ENCODE measurements at regions not wholly inside any gene's neighbourhood (a gene's known extent, or its start where the extent isn't known, plus 50 kb on each side); places are given as distances from the start of the nearest gene placed in this dataset.

GRCh38 chr20:6533761-6534479 is 233.6 kb upstream of the BMP2 start:
- H3K36me3 Mint-ChIP-seq (ENCODE audit: low read depth): no peaks in the 10 kb centered on the region
- no peak overlapping the region for H3K27ac Mint-ChIP-seq
- H3K27me3 Mint-ChIP-seq: no peaks in the 10 kb centered on the region
- peaks cover 8% of the 10 kb centered on the region for H3K9me3 Mint-ChIP-seq
- no peak overlapping the region for H3K4me3 Mint-ChIP-seq
- no peaks in the 10 kb centered on the region for H3K4me1 Mint-ChIP-seq (ENCODE audit: low read depth)

- peaks cover 8% of the 10 kb centered on the region for H3K9me3 Mint-ChIP-seq
- H3K36me3 Mint-ChIP-seq (ENCODE audit: low read depth): no peaks in the 10 kb centered on the region
- H3K4me1 Mint-ChIP-seq (ENCODE audit: low read depth): no peaks in the 10 kb centered on the region
- no peaks in the 10 kb centered on the region for H3K27me3 Mint-ChIP-seq
- no peak overlapping the region for H3K4me3 Mint-ChIP-seq
- H3K27ac Mint-ChIP-seq: no peak overlapping the region
Observed at GRCh38 chr20:6533351-6533750, 234.1 kb upstream of the BMP2 start.

- peaks cover 4% of the 10 kb centered on the region for H3K9me3 Mint-ChIP-seq
- no peak overlapping the region for H3K27ac Mint-ChIP-seq
- H3K4me1 Mint-ChIP-seq (ENCODE audit: low read depth): no peaks in the 10 kb centered on the region
- H3K27me3 Mint-ChIP-seq: no peaks in the 10 kb centered on the region
- H3K36me3 Mint-ChIP-seq (ENCODE audit: low read depth): no peaks in the 10 kb centered on the region
- no peak overlapping the region for H3K4me3 Mint-ChIP-seq
Observed at GRCh38 chr20:6530779-6531315, 236.6 kb upstream of the BMP2 start.

- Mint-ChIP-seq H3K4me3 (no peak overlapping the region), H3K9me3 (peaks cover 8% of the 10 kb centered on the region), H3K27me3 (no peaks in the 10 kb centered on the region), H3K27ac (no peak overlapping the region), H3K4me1 (ENCODE audit: low read depth) (no peaks in the 10 kb centered on the region), H3K36me3 (ENCODE audit: low read depth) (no peaks in the 10 kb centered on the region)
Observed at GRCh38 chr20:6530254-6530653, 237.2 kb upstream of the BMP2 start.

- H3K4me3 Mint-ChIP-seq: no peak overlapping the region
- no peak overlapping the region for H3K27ac Mint-ChIP-seq
- H3K9me3 Mint-ChIP-seq: peaks cover 30% of the 10 kb centered on the region
- no peaks in the 10 kb centered on the region for H3K36me3 Mint-ChIP-seq (ENCODE audit: low read depth)
- no peaks in the 10 kb centered on the region for H3K4me1 Mint-ChIP-seq (ENCODE audit: low read depth)
- no peaks in the 10 kb centered on the region for H3K27me3 Mint-ChIP-seq
Observed at GRCh38 chr20:6525447-6526303, 241.8 kb upstream of the BMP2 start.

GRCh38 chr20:6524305-6524704 is 243.2 kb upstream of the BMP2 start:
- Mint-ChIP-seq H3K9me3 (peaks cover 36% of the 10 kb centered on the region), H3K4me3 (no peak overlapping the region), H3K36me3 (ENCODE audit: low read depth) (no peaks in the 10 kb centered on the region), H3K4me1 (ENCODE audit: low read depth) (no peaks in the 10 kb centered on the region), H3K27me3 (no peaks in the 10 kb centered on the region), H3K27ac (no peak overlapping the region)

GRCh38 chr20:6519556-6519955 is 247.9 kb upstream of the BMP2 start:
- no peak overlapping the region for H3K27ac Mint-ChIP-seq
- H3K4me1 Mint-ChIP-seq (ENCODE audit: low read depth): no peaks in the 10 kb centered on the region
- H3K27me3 Mint-ChIP-seq: no peaks in the 10 kb centered on the region
- peaks cover 26% of the 10 kb centered on the region for H3K9me3 Mint-ChIP-seq
- no peak overlapping the region for H3K4me3 Mint-ChIP-seq
- H3K36me3 Mint-ChIP-seq (ENCODE audit: low read depth): no peaks in the 10 kb centered on the region

GRCh38 chr20:6515261-6515660 is 252.2 kb upstream of the BMP2 start:
- Mint-ChIP-seq H3K27ac (no peak overlapping the region), H3K9me3 (peaks cover 7% of the 10 kb centered on the region), H3K27me3 (no peaks in the 10 kb centered on the region), H3K36me3 (ENCODE audit: low read depth) (no peaks in the 10 kb centered on the region), H3K4me1 (ENCODE audit: low read depth) (no peaks in the 10 kb centered on the region), H3K4me3 (no peak overlapping the region)

- no peaks in the 10 kb centered on the region for H3K9me3 Mint-ChIP-seq
- no peaks in the 10 kb centered on the region for H3K36me3 Mint-ChIP-seq (ENCODE audit: low read depth)
- no peaks in the 10 kb centered on the region for H3K4me1 Mint-ChIP-seq (ENCODE audit: low read depth)
- no peak overlapping the region for H3K4me3 Mint-ChIP-seq
- no peaks in the 10 kb centered on the region for H3K27me3 Mint-ChIP-seq
- H3K27ac Mint-ChIP-seq: no peak overlapping the region
Observed at GRCh38 chr20:6513599-6513998, 253.9 kb upstream of the BMP2 start.

GRCh38 chr20:6509374-6509773 is 258.1 kb upstream of the BMP2 start:
- Mint-ChIP-seq H3K27me3 (no peaks in the 10 kb centered on the region), H3K36me3 (ENCODE audit: low read depth) (no peaks in the 10 kb centered on the region), H3K4me1 (ENCODE audit: low read depth) (no peaks in the 10 kb centered on the region), H3K27ac (no peak overlapping the region), H3K9me3 (no peaks in the 10 kb centered on the region), H3K4me3 (no peak overlapping the region)

GRCh38 chr20:6506906-6507305 is 260.6 kb upstream of the BMP2 start:
- H3K4me3 Mint-ChIP-seq: no peak overlapping the region
- H3K27ac Mint-ChIP-seq: no peak overlapping the region
- H3K36me3 Mint-ChIP-seq (ENCODE audit: low read depth): no peaks in the 10 kb centered on the region
- H3K9me3 Mint-ChIP-seq: no peaks in the 10 kb centered on the region
- no peaks in the 10 kb centered on the region for H3K4me1 Mint-ChIP-seq (ENCODE audit: low read depth)
- no peaks in the 10 kb centered on the region for H3K27me3 Mint-ChIP-seq

GRCh38 chr20:6504826-6505225 is 262.7 kb upstream of the BMP2 start:
- Mint-ChIP-seq H3K36me3 (ENCODE audit: low read depth) (no peaks in the 10 kb centered on the region), H3K9me3 (no peaks in the 10 kb centered on the region), H3K27me3 (no peaks in the 10 kb centered on the region), H3K4me1 (ENCODE audit: low read depth) (no peaks in the 10 kb centered on the region), H3K27ac (no peak overlapping the region), H3K4me3 (no peak overlapping the region)

- Mint-ChIP-seq H3K9me3 (no peaks in the 10 kb centered on the region), H3K4me1 (ENCODE audit: low read depth) (no peaks in the 10 kb centered on the region), H3K36me3 (ENCODE audit: low read depth) (no peaks in the 10 kb centered on the region), H3K27ac (no peak overlapping the region), H3K4me3 (no peak overlapping the region), H3K27me3 (no peaks in the 10 kb centered on the region)
Observed at GRCh38 chr20:6504179-6504578, 263.3 kb upstream of the BMP2 start.

GRCh38 chr20:6502999-6503398 is 264.5 kb upstream of the BMP2 start:
- Mint-ChIP-seq H3K4me1 (ENCODE audit: low read depth) (no peaks in the 10 kb centered on the region), H3K36me3 (ENCODE audit: low read depth) (no peaks in the 10 kb centered on the region), H3K27ac (no peak overlapping the region), H3K4me3 (no peak overlapping the region), H3K27me3 (no peaks in the 10 kb centered on the region), H3K9me3 (no peaks in the 10 kb centered on the region)

GRCh38 chr20:6502219-6502618 is 265.3 kb upstream of the BMP2 start:
- H3K27ac Mint-ChIP-seq: no peak overlapping the region

More at GRCh38 chr20:6502219-6502618, 265.3 kb upstream of the BMP2 start:
- Mint-ChIP-seq H3K36me3 (ENCODE audit: low read depth) (no peaks in the 10 kb centered on the region), H3K9me3 (no peaks in the 10 kb centered on the region), H3K4me1 (ENCODE audit: low read depth) (no peaks in the 10 kb centered on the region), H3K4me3 (no peak overlapping the region), H3K27me3 (no peaks in the 10 kb centered on the region)
